Heart left ventricle (tissue), 13 donors: ENCODE measurements at regions not wholly inside any gene's neighbourhood (a gene's known extent, or its start where the extent isn't known, plus 50 kb on each side); places are given as distances from the start of the nearest gene placed in this dataset.

ENCODE experiments used
- CTCF ChIP-seq, 12 donors: fragments of 200-600 bp; sonication (generic) in 4 of 12; IDR thresholded peaks; one replicate each; pipeline versions ENCODE4 v1.5.0 to v1.8.0; 2018 to 2022; ENCODE audit warnings: antibody characterized with exemption in 12 of 12, mild to moderate bottlenecking in 5 of 12
- POLR2A ChIP-seq, 2 donors: fragments of 450-650 bp; IDR thresholded peaks; one replicate each; pipeline ENCODE4 v1.6.1; 2017; ENCODE audit warnings: antibody characterized with exemption in 2 of 2, mild to moderate bottlenecking in 2 of 2, moderate library complexity in 2 of 2
- donor health status: ischemic (EF 13 %, LVEDD 7.1; RV severe dilation, severe dysfunction).
- donor health status: DM: no; HTN: yes; CAD: no.
- donor health status: DM: no; HTN: no; CAD: no.
- donor health status: ischemic (EF 25% LVEDD 6.9; RV normal size, moderate dysfunction).
- donor health status: ischemic (EF 25% LVEDD 5.7; RV mildly dilated, moderate dysfunction).
- donor health status: ischemic (EF 35%, LVEDD 5.7; RV mildly dilated, moderate dysfunction).
- donor health status: nonischemic (EF 11% LVEDD 7.7; RV severe dilation, severe dysfunction).
- donor health status: DM: yes; HTN: yes; CAD: no.
- donor health status: PGD.
- donor health status: ischemic (EF 29% LVEDD 5.4; RV normal size, mild dysfunction).
- donor health status: nonischemic (EF 23%, LVEDD 6.1; RV moderate dilation, normal function).

GRCh38 chr1:29948581-29948980, 712.3 kb downstream of the PTPRU start:
- TF ChIP-seq POLR2A (IDR thresholded peaks at IDR 0.05) (no peak), CTCF (IDR thresholded peaks at IDR 0.05) (no peak)
